ENCODE measurements at regions not wholly inside any gene's neighbourhood (a gene's known extent, or its start where the extent isn't known, plus 50 kb on each side); places are given as distances from the start of the nearest gene placed in this dataset.

- no peaks in the 10 kb centered on the region for H3K36me3 ChIP-seq (ENCODE audit: insufficient read depth, low read length)
- intact Hi-C loops (cut with micrococcal nuclease; ENCODE audit: unreplicated experiment), result no loop called here
- POLR2A ChIA-PET, result interaction anchor here (1.0 kb wide), 1 partner anchor 11 kb away, joined by 3 read pairs; no protein-coding TSS in a partner anchor
- no peak overlapping the region for H3K4me2 ChIP-seq (ENCODE audit: low read length)
- TF ChIP-seq EZH2phosphoT487 (IDR thresholded peaks at IDR 0.05; ENCODE audit: borderline replicate concordance, low read depth, low read length), result no peak
- TF ChIP-seq CTCF (conservative IDR thresholded peaks at IDR 0.05; ENCODE audit: low read length), result no peak
- no peaks in the 10 kb centered on the region for H3K79me2 ChIP-seq (ENCODE audit: insufficient read depth, low read depth, low read length)
- H3K27ac ChIP-seq (ENCODE audit: low read depth, low read length, poor library complexity, severe bottlenecking), result no peak overlapping the region
- no peaks in the 10 kb centered on the region for H3K4me1 ChIP-seq (ENCODE audit: insufficient read depth, low read length, poor library complexity, severe bottlenecking)
- H4K20me1 ChIP-seq (ENCODE audit: insufficient read depth, low read length), result no peaks in the 10 kb centered on the region
- H3K4me3 ChIP-seq (ENCODE audit: low read depth, low read length, poor library complexity, severe bottlenecking), result no peak overlapping the region
- H3K9me2 ChIP-seq (ENCODE audit: insufficient read depth, low read length), result no peaks in the 10 kb centered on the region
- CTCF ChIA-PET (ENCODE audit: unreplicated experiment), result no interaction called here
- no peak for DNase-seq (ENCODE audit: low spot score)
- no TSS peak for BruUV-seq (replicated peaks)
- no peaks in the 10 kb centered on the region for H3K9me3 ChIP-seq (ENCODE audit: low read length)
- H2AFZ ChIP-seq (ENCODE audit: low read length), result no peak overlapping the region
These were observed 130.6 kb upstream of the CBLN2 start for GRCh38 chr18:72674710-72675109.

GRCh38 chr18:72673242-72673641, 129.1 kb upstream of the CBLN2 start:
- no peak overlapping the region for H3K27ac ChIP-seq (ENCODE audit: low read depth, low read length, poor library complexity, severe bottlenecking)
- POLR2A ChIA-PET, result interaction anchor here (0.5 kb wide), 1 partner anchor 37 kb away, joined by 3 read pairs; no protein-coding TSS in a partner anchor
- no TSS peak for BruUV-seq (replicated peaks)
- TF ChIP-seq CTCF (conservative IDR thresholded peaks at IDR 0.05; ENCODE audit: low read length) (no peak), EZH2phosphoT487 (IDR thresholded peaks at IDR 0.05; ENCODE audit: borderline replicate concordance, low read depth, low read length) (no peak)
- no peak overlapping the region for H2AFZ ChIP-seq (ENCODE audit: low read length)
- H3K9me3 ChIP-seq (ENCODE audit: low read length), result no peaks in the 10 kb centered on the region
- H3K36me3 ChIP-seq (ENCODE audit: insufficient read depth, low read length), result no peaks in the 10 kb centered on the region
- no peaks in the 10 kb centered on the region for H3K4me1 ChIP-seq (ENCODE audit: insufficient read depth, low read length, poor library complexity, severe bottlenecking)
- CTCF ChIA-PET (ENCODE audit: unreplicated experiment), result no interaction called here
- H3K9me2 ChIP-seq (ENCODE audit: insufficient read depth, low read length), result no peaks in the 10 kb centered on the region
- H4K20me1 ChIP-seq (ENCODE audit: insufficient read depth, low read length), result no peaks in the 10 kb centered on the region
- intact Hi-C loops (cut with micrococcal nuclease; ENCODE audit: unreplicated experiment), result no loop called here
- H3K4me2 ChIP-seq (ENCODE audit: low read length), result no peak overlapping the region
- DNase-seq (ENCODE audit: low spot score), result no peak
- no peaks in the 10 kb centered on the region for H3K79me2 ChIP-seq (ENCODE audit: insufficient read depth, low read depth, low read length)
- H3K4me3 ChIP-seq (ENCODE audit: low read depth, low read length, poor library complexity, severe bottlenecking), result no peak overlapping the region

GRCh38 chr18:72672364-72673184, 128.4 kb upstream of the CBLN2 start:
- BruUV-seq (replicated peaks), result no TSS peak
- peak; percentile 14 for DNase-seq (ENCODE audit: low spot score)
- H3K27ac ChIP-seq (ENCODE audit: low read depth, low read length, poor library complexity, severe bottlenecking), result no peak overlapping the region
- H3K9me3 ChIP-seq (ENCODE audit: low read length), result no peaks in the 10 kb centered on the region
- H3K4me2 ChIP-seq (ENCODE audit: low read length), result no peak overlapping the region
- H2AFZ ChIP-seq (ENCODE audit: low read length), result no peak overlapping the region
- H3K79me2 ChIP-seq (ENCODE audit: insufficient read depth, low read depth, low read length), result no peaks in the 10 kb centered on the region
- no peaks in the 10 kb centered on the region for H4K20me1 ChIP-seq (ENCODE audit: insufficient read depth, low read length)
- H3K4me3 ChIP-seq (ENCODE audit: low read depth, low read length, poor library complexity, severe bottlenecking), result no peak overlapping the region
- intact Hi-C loops (cut with micrococcal nuclease; ENCODE audit: unreplicated experiment), result no loop called here
- POLR2A ChIA-PET, result interaction anchor here (0.5 to 1.1 kb wide), 3 partner anchors 33 to 157 kb away, joined by 3 read pairs; no protein-coding TSS in a partner anchor
- no peaks in the 10 kb centered on the region for H3K36me3 ChIP-seq (ENCODE audit: insufficient read depth, low read length)
- no peaks in the 10 kb centered on the region for H3K9me2 ChIP-seq (ENCODE audit: insufficient read depth, low read length)
- TF ChIP-seq EZH2phosphoT487 (IDR thresholded peaks at IDR 0.05; ENCODE audit: borderline replicate concordance, low read depth, low read length), result no peak
- peak; percentile 74 for TF ChIP-seq CTCF (conservative IDR thresholded peaks at IDR 0.05; ENCODE audit: low read length)
- CTCF ChIA-PET (ENCODE audit: unreplicated experiment), result no interaction called here
- no peaks in the 10 kb centered on the region for H3K4me1 ChIP-seq (ENCODE audit: insufficient read depth, low read length, poor library complexity, severe bottlenecking)

Data from OCI-LY7 (cell line).